Hematopoietic multipotent progenitor cell treated with erythropoietin and hydrocortisone succinate and interleukin-3 and kit ligand, for 17 days (in vitro differentiated cells): ENCODE measurements at regions not wholly inside any gene's neighbourhood (a gene's known extent, or its start where the extent isn't known, plus 50 kb on each side); places are given as distances from the start of the nearest gene placed in this dataset.

Experiments
- DNase-seq: peaks from one replicate; pipeline ENCODE4 v3.0.0-alpha.2; 2015; ENCODE audit warnings: low spot score

DNA sequence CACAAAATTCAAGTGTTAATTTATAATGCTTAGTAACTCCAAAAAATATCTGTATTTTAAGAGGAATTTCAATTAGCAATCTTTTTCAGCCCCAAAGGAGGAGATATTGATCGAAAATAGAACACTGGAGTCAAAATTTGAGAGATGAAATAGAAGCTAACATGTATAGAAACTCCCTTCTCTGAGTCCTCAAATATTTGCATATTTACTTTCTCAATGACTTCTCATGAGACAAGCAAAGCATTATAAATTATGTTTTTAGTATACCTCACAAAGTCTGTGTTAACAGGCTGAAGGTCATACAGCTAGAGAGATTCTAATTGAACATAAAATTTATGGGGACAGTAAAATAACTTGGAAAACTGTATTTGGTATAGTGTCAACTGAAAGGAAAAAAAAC is 260.5 kb downstream of the GPAM start:
- DNase-seq = no peak

DNA sequence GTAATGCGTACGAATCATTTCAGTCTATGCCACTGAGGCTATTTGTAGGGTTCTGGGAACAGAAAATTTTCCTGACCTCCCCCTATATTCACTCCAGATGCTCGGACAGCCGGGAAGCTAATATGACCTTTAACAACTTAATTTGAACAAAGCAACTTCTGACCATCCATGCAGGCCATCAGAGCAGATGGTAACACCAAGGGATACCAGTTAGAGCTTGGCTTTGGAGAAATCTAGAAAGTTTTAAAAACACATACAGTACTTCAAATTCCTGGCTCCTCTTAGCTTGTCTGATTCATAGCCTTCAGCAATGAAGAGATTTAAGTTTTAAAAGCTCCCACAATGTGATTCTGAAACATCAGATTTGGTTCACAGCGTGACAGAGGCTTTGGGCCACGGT is 257.3 kb downstream of the GPAM start:
- no peak for DNase-seq

GRCh38 chr10:111933937-111934336 is 249.6 kb downstream of the GPAM start:
- DNase-seq = no peak

DNA sequence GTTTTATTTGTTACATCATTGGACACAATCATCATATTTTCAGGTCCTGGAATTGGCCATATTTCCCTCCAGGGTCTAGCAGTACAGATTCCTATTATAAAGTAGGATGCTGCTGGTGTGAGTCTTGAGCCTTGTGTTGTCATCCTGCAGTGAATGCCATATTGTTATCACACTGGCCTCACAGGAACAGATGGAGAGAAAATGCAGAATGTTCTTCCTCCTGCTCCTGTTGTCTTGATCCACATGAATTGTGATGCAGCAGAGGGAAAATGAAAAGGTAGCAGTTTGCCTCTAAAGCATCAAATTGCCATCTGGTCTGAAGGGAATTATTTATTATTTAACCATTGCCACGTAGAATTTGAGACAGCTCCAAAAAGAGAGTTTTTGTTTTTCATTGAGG is 248.6 kb downstream of the GPAM start:
- no peak for DNase-seq

DNA sequence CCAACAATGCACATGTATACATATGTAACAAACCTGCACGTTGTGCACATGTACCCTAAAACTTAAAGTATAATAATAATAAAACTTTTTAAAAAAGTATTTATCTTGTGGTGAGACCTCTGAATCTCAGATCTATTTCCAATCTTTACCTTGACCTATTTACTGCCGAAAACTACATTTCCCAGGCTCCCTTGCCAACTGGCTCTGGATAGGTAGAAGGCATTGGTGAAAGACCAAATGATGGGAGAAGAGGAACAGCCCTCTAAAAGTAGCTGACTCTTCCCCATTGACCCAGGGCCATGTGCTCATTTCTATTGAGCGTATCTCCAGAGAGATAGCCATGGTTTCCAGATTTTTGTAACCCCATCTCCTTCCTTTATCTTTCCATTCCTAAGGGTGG is 247.4 kb downstream of the GPAM start:
- no peak for DNase-seq

- DNase-seq = no peak
Observed at GRCh38 chr10:111944331-111944730, 239.2 kb downstream of the GPAM start.

- DNase-seq = no peak
Observed at GRCh38 chr10:111953949-111954348, 229.6 kb downstream of the GPAM start.

DNA sequence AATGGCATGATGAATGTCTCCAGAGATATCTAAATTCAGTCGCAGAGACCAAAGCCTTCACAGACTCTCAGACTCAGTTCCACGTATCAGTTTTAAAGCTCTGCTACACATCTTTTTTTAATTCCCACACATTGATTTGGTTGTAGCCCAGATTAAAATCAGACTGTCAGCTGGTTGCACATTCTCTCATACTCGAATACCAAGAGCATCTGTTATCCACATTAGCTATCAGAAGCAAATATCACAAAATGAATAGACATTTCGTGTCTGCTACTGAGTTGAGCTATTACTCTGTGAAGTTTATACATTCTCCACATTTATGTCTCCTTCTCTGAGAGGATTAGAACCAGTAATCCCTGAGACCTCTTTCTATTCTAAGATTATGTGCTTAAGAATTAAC is 229.2 kb downstream of the GPAM start:
- no peak for DNase-seq

GRCh38 chr10:111956841-111957240 is 226.7 kb downstream of the GPAM start:
- no peak for DNase-seq

DNA sequence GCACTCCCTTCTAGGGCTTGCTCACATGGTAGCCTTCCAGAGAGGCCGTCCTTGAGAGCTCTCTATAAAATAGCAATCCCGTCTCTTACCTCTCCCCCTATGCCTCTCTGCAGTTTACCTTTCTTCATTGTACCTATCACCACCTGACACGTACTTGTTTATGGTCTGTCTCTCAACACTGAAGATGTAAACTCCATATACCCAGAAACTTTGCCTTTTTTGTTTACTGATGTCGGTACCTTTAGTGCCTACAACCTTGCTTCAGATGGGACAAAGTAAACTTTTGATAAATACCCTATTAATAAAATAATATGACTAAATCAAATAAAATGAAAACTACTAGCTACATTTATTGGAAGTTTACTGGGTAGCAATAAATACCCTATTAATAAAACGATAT is 220.6 kb downstream of the GPAM start:
- no peak for DNase-seq

DNA sequence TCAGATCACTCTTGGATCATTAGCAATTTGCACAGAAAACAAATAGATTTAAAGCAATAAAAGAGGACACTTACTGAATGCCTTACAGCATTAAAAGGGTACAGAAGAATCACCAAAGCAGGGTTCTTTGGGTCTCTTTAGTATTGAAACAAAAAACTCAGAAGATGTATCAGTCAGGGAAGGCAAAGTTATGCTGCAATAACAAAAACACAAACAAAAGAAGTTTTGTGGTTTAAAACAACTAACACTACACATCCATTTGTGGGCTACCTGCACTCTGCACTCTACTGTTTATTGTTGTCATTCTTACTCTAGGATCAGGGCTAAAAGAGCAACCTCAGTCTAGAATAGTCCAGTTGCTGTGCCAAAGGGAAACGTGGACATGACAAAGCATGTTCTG is 216.4 kb downstream of the GPAM start:
- DNase-seq = no peak

- no peak for DNase-seq
Observed at GRCh38 chr10:111967547-111967946, 216.0 kb downstream of the GPAM start.

DNA sequence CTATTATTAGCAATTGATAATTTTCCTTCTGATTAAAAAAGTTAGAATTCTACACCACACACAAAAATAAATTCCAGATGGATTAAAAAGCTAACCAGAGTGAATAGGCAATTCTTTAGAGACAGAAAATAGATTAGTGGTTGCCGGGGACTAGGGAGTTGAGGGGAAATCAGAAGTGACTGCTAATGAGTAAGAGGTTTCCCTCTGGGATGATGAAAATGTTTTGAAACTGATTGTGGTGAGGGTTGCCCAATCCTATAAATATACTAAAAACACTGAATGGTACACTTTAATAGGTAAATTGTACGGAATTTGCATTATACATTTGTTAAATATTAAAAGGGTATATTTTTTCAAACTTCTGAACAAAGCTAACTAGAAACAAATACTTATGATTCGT is 214.9 kb downstream of the GPAM start:
- no peak for DNase-seq

GRCh38 chr10:111970111-111970510 is 213.5 kb downstream of the GPAM start:
- DNase-seq = no peak

- no peak for DNase-seq
Observed at GRCh38 chr10:111972109-111972508, 211.5 kb downstream of the GPAM start.

DNA sequence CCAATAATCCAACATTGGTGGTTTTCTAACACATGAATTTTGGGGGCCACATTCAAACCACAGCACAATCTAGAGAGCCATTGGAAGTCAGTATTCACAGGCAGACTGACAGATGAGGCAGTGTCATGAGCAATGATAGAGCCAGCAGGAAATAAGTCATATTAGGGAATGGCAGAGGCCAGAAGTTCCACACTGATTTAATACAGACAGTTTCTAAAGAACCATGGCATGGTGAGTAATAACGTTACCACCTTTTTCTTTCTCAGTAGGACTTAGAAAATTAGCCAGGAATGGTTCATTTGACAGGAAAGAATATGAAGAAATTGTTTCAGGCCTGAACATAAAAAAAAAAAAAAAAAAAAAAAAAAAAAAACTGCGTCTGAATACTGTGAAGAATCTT is 210.3 kb downstream of the GPAM start:
- no peak for DNase-seq

- no peak for DNase-seq
Observed at GRCh38 chr10:111973826-111974225, 209.7 kb downstream of the GPAM start.

DNA sequence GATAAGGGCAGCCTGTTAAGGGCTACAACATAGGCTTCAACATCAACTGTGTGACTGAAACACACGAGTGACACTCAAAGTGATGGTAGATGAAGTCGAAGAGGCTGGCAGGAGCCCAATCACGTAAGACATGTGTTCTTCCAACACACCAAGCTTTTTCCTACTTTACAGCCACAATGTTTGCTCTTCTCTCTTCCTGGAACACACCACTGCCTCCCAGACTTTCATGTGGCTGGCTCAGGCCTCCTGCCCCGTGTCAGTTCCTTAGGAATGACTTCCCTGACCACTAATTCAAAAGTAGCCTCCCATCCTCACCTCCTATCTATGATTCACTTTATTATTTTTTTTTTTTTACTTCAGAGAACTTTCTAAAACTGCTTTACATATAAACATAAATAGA is 209.2 kb downstream of the GPAM start:
- no peak for DNase-seq

GRCh38 chr10:111976557-111976956 is 207.0 kb downstream of the GPAM start:
- DNase-seq = no peak

- DNase-seq = no peak
Observed at GRCh38 chr10:111984057-111984456, 199.5 kb downstream of the GPAM start.

GRCh38 chr10:111986079-111986478 is 197.5 kb downstream of the GPAM start:
- DNase-seq = no peak

- no peak for DNase-seq
Observed at GRCh38 chr10:111988646-111989045, 194.9 kb downstream of the GPAM start.

- DNase-seq = no peak
Observed at GRCh38 chr10:111989136-111989911, 194.2 kb downstream of the GPAM start.

GRCh38 chr10:111990734-111991133 is 192.8 kb downstream of the GPAM start:
- DNase-seq = no peak
